Activated CD4-positive, alpha-beta T cell treated with anti-CD3 and anti-CD28 coated beads, Interleukin-2, amount 50 U/mL, for 24 hours (primary cell): ENCODE measurements at regions not wholly inside any gene's neighbourhood (a gene's known extent, or its start where the extent isn't known, plus 50 kb on each side); places are given as distances from the start of the nearest gene placed in this dataset.
"Not testable (repeated sequence)": the region's sequence is repeated elsewhere in the genome, so short reads cannot be mapped to it uniquely, and the experiment has no call there.

ENCODE experiments used
- DNase-seq, 2 donors: peaks; one replicate each; pipeline ENCODE4 v3.0.0-alpha.2; 2020; ENCODE audit warnings: low read depth in 1 of 2, low spot score in 1 of 2

- DNase-seq: not testable (repeated sequence)
These were observed 159.1 kb downstream of the CYB561 start for GRCh38 chr17:63287006-63287405.

GRCh38 chr17:63289931-63290330 is 156.2 kb downstream of the CYB561 start:
- no peak for DNase-seq

GRCh38 chr17:63290351-63290750 is 155.8 kb downstream of the CYB561 start:
- DNase-seq: no peak

GRCh38 chr17:63290784-63291183 is 155.3 kb downstream of the CYB561 start:
- no peak for DNase-seq

GRCh38 chr17:63291258-63291657 is 154.8 kb downstream of the CYB561 start:
- no peak for DNase-seq

GRCh38 chr17:63292421-63292820 is 153.7 kb downstream of the CYB561 start:
- DNase-seq: no peak

- DNase-seq: no peak
These were observed 152.6 kb downstream of the CYB561 start for GRCh38 chr17:63293323-63294075.

GRCh38 chr17:63294776-63295175 is 151.3 kb downstream of the CYB561 start:
- DNase-seq: no peak

- no peak for DNase-seq
These were observed 150.8 kb downstream of the CYB561 start for GRCh38 chr17:63295288-63295687.

- DNase-seq: no peak
These were observed 150.1 kb downstream of the CYB561 start for GRCh38 chr17:63295839-63296590.

- not testable (repeated sequence) for DNase-seq
These were observed 147.2 kb downstream of the CYB561 start for GRCh38 chr17:63298916-63299315.

- no peak for DNase-seq
These were observed 141.3 kb downstream of the CYB561 start for GRCh38 chr17:63304704-63305261.

GRCh38 chr17:63305857-63306256 is 140.2 kb downstream of the CYB561 start:
- no peak for DNase-seq

GRCh38 chr17:63306855-63307254 is 139.3 kb downstream of the CYB561 start:
- DNase-seq: no peak

- DNase-seq: no peak
These were observed 137.8 kb downstream of the CYB561 start for GRCh38 chr17:63308272-63308671.

- no peak for DNase-seq
These were observed 137.1 kb downstream of the CYB561 start for GRCh38 chr17:63309021-63309420.

- DNase-seq: no peak
These were observed 134.6 kb downstream of the CYB561 start for GRCh38 chr17:63311416-63311937.

- DNase-seq: no peak
These were observed 131.3 kb downstream of the CYB561 start for GRCh38 chr17:63314761-63315160.

- no peak for DNase-seq
These were observed 130.0 kb downstream of the CYB561 start for GRCh38 chr17:63316100-63316499.

- no peak for DNase-seq
These were observed 128.8 kb downstream of the CYB561 start for GRCh38 chr17:63317166-63317840.

GRCh38 chr17:63325808-63326207 is 120.3 kb downstream of the CYB561 start:
- DNase-seq: no peak
